ENCODE measurements at regions not wholly inside any gene's neighbourhood (a gene's known extent, or its start where the extent isn't known, plus 50 kb on each side); places are given as distances from the start of the nearest gene placed in this dataset.

GRCh38 chr17:68143425-68143824, 104.4 kb upstream of the AMZ2 start:
- Histone ChIP-seq H3K9me3 (no peaks in the 10 kb centered on the region), H3K36me3 (no peaks in the 10 kb centered on the region), H3K27me3 (no peaks in the 10 kb centered on the region), H3K4me3 (no peak overlapping the region), H3K4me1 (no peaks in the 10 kb centered on the region), H3K27ac (no peak overlapping the region)
- TF ChIP-seq EP300 (IDR thresholded peaks at IDR 0.05) (no peak), CTCF (IDR thresholded peaks at IDR 0.05) (no peak), POLR2A (IDR thresholded peaks at IDR 0.05) (no peak), POLR2AphosphoS5 (IDR thresholded peaks at IDR 0.05) (no peak)
- 92% methylated on average over 2 of the region's 2 CpGs for WGBS
- DNase-seq (ENCODE audit: low spot score in 2 of 2), result no peak

DNA sequence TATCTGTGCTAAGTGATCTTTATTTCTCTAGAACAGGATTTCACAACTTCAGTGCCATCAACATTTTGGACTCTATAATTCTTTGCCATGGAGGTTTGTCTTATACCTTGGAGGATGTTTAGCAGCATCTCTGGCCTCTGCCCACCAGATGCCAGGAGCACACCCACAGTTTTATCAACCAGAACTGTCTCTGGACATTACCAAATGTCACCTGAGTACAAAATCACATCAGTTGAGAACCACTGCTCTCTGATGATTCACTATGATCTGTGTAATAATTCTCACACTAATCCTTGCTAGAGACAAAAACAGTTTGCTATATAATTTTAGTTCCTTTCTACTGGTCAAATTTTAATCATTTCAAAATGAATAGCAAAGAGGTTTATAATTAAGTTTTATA, 102.8 kb upstream of the AMZ2 start:
- DNase-seq (ENCODE audit: low spot score in 2 of 2), result no peak
- TF ChIP-seq POLR2AphosphoS5 (IDR thresholded peaks at IDR 0.05) (no peak), EP300 (IDR thresholded peaks at IDR 0.05) (no peak), POLR2A (IDR thresholded peaks at IDR 0.05) (no peak), CTCF (IDR thresholded peaks at IDR 0.05) (no peak)
- Histone ChIP-seq H3K4me3 (no peak overlapping the region), H3K27me3 (no peaks in the 10 kb centered on the region), H3K9me3 (no peaks in the 10 kb centered on the region), H3K27ac (no peak overlapping the region), H3K36me3 (no peaks in the 10 kb centered on the region), H3K4me1 (no peaks in the 10 kb centered on the region)

DNA sequence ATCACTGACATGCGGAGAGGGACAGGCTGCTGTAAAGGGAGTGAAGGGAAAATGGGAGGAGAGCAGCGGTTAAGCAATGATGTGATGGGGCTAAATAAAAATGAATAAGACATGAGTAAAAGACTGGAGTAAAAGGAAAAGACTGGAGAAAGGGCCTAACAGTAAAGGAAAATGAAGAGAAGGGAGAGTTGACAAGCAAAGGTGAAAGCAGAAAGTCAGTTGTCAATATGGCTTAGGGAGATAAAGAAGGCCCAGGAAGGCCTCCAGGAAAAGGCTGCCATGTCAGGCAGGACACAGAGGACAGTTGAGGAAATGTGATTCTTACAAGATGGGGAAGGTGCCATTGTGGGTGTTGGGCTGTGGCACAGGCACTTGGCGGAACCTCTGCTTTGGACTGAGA, 98.9 kb upstream of the AMZ2 start:
- no peak for TF ChIP-seq POLR2A (IDR thresholded peaks at IDR 0.05)
- no peak for TF ChIP-seq EP300 (IDR thresholded peaks at IDR 0.05)
- TF ChIP-seq CTCF (IDR thresholded peaks at IDR 0.05), result no peak
- TF ChIP-seq POLR2AphosphoS5 (IDR thresholded peaks at IDR 0.05), result no peak
- 98% methylated on average over 3 of the region's 3 CpGs for WGBS
- no peaks in the 10 kb centered on the region for H3K36me3 ChIP-seq
- H3K4me1 ChIP-seq, result no peaks in the 10 kb centered on the region
- no peak overlapping the region for H3K4me3 ChIP-seq
- DNase-seq (ENCODE audit: low spot score in 2 of 2), result no peak
- no peaks in the 10 kb centered on the region for H3K27me3 ChIP-seq
- H3K27ac ChIP-seq, result no peak overlapping the region
- H3K9me3 ChIP-seq, result no peaks in the 10 kb centered on the region

- Histone ChIP-seq H3K9me3 (no peaks in the 10 kb centered on the region), H3K36me3 (no peaks in the 10 kb centered on the region), H3K4me1 (no peaks in the 10 kb centered on the region), H3K4me3 (no peak overlapping the region), H3K27me3 (no peaks in the 10 kb centered on the region), H3K27ac (no peak overlapping the region)
- no peak for DNase-seq (ENCODE audit: low spot score in 2 of 2)
- WGBS, result 95% methylated on average over 17 of the region's 18 CpGs
- no peak for TF ChIP-seq POLR2AphosphoS5 (IDR thresholded peaks at IDR 0.05)
- no peak for TF ChIP-seq EP300 (IDR thresholded peaks at IDR 0.05)
- TF ChIP-seq CTCF (IDR thresholded peaks at IDR 0.05), result no peak
- TF ChIP-seq POLR2A (IDR thresholded peaks at IDR 0.05), result no peak
Observed at GRCh38 chr17:68152161-68152571, 95.7 kb upstream of the AMZ2 start.

- Histone ChIP-seq H3K4me1 (no peaks in the 10 kb centered on the region), H3K27me3 (no peaks in the 10 kb centered on the region), H3K9me3 (no peaks in the 10 kb centered on the region), H3K4me3 (no peak overlapping the region), H3K27ac (no peak overlapping the region), H3K36me3 (no peaks in the 10 kb centered on the region)
- DNase-seq (ENCODE audit: low spot score in 2 of 2), result no peak
- TF ChIP-seq CTCF (IDR thresholded peaks at IDR 0.05) (no peak), POLR2A (IDR thresholded peaks at IDR 0.05) (no peak), POLR2AphosphoS5 (IDR thresholded peaks at IDR 0.05) (no peak), EP300 (IDR thresholded peaks at IDR 0.05) (no peak)
- 86% methylated on average over 5 of the region's 5 CpGs for WGBS
Observed at GRCh38 chr17:68155692-68156091, 92.2 kb upstream of the AMZ2 start.
